ENCODE measurements at regions not wholly inside any gene's neighbourhood (a gene's known extent, or its start where the extent isn't known, plus 50 kb on each side); places are given as distances from the start of the nearest gene placed in this dataset.

DNA sequence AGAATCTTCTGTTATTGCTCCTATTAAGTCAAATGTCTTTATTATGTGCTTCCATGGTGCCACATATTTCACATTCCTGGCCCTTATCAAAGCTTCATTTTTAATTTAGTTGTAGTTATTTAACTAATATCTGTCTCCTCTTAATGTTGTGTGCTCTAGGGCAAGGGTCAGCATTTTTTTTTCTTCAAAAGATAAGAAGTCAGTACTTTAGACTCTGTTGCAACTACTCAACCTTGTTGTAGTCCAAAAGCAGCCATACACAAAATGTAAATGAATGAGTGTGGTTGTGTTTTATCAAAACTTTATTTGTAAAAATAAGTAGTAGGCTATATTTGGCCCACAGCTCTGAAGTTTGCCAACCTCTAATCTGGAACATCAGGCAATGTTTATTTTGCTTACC lies 394.7 kb upstream of the CBLB start:
- TF ChIP-seq, protein P1, sequence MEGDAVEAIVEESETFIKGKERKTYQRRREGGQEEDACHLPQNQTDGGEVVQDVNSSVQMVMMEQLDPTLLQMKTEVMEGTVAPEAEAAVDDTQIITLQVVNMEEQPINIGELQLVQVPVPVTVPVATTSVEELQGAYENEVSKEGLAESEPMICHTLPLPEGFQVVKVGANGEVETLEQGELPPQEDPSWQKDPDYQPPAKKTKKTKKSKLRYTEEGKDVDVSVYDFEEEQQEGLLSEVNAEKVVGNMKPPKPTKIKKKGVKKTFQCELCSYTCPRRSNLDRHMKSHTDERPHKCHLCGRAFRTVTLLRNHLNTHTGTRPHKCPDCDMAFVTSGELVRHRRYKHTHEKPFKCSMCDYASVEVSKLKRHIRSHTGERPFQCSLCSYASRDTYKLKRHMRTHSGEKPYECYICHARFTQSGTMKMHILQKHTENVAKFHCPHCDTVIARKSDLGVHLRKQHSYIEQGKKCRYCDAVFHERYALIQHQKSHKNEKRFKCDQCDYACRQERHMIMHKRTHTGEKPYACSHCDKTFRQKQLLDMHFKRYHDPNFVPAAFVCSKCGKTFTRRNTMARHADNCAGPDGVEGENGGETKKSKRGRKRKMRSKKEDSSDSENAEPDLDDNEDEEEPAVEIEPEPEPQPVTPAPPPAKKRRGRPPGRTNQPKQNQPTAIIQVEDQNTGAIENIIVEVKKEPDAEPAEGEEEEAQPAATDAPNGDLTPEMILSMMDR (conservative IDR thresholded peaks at IDR 0.05) = no peak
- TF ChIP-seq ZFX (IDR thresholded peaks at IDR 0.05) = no peak
- H3K27ac ChIP-seq = no peak overlapping the region

DNA sequence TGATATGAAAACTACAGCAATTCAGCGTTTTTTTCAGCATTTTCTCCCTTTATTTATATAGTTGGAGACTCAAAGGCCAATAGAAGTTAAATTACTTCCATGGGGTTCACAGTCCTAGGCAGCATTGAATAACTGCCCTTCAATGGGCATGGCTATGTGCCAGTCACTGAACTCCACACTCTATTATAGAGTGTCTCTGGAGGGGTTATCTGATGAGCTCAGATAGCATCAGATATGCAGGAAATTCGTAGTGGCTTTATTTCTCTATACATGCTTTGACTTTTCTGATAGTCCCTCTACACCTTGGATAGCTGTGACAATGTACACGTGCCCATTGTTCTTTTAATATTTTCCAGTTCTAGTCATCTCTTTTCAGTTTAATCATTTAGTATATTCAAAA lies 396.9 kb upstream of the CBLB start:
- H3K27ac ChIP-seq = no peak overlapping the region
- TF ChIP-seq, protein P1 (conservative IDR thresholded peaks at IDR 0.05) = no peak
- TF ChIP-seq ZFX (IDR thresholded peaks at IDR 0.05) = no peak

DNA sequence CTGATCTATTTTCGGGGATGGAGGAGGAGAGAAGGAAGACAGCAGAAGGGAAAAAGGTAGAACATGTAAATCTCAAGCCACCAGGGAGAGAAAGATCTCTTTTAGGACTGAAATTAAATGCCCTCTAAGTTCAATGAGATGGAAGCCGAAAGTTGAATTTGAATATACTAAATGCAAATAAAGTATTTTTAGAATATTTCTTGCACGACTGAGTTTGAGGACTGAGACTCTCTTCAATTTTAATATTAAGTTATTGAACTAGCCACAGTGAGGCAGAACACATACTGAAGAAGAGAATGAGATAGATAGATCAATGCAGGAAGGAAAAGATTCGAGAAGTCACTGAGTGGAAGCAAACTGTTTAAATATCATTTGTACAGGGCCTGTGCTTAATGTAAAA lies 399.9 kb upstream of the CBLB start:
- TF ChIP-seq, protein P1 (conservative IDR thresholded peaks at IDR 0.05) = no peak
- TF ChIP-seq ZFX (IDR thresholded peaks at IDR 0.05) = no peak
- H3K27ac ChIP-seq = no peak overlapping the region

DNA sequence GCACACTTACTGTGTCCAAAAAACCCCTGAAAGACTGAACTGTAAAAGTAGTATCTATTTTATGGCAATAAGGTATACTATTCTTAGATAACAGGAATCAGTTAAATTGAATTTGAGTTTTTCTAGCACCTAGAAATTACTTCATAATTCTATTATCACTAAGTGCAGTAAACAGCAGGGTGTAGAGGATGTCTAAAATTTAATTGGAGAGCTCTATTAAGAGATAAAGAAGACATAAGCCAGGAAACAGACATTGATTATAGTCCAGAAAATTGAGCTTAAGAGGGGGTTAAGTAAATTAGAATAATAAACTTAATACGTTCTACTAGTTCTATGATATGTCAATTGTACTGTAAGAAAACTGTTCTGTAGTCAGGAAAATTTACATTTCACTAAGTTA lies 403.5 kb upstream of the CBLB start:
- TF ChIP-seq ZFX (IDR thresholded peaks at IDR 0.05) = no peak
- TF ChIP-seq, protein P1 (conservative IDR thresholded peaks at IDR 0.05) = no peak
- no peak overlapping the region for H3K27ac ChIP-seq

DNA sequence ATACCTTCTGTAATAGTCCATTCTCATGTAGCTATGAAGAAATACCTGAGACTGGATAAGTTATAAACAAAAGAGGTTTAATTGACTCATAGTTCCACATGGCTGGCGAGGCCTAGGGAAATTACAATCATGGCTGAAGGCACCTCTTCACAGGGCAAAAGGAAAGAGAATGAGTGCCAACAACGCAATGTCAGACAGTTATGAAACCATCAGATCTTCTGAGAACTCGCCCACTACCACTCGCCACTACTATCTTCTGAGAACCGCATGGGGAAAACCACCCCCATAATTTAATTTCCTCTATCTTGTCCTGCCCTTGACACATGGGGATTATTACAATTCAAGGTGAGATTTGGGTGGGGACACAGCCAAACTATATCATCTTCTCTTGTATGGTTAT lies 406.8 kb upstream of the CBLB start:
- TF ChIP-seq, protein P1 (conservative IDR thresholded peaks at IDR 0.05) = no peak
- no peak for TF ChIP-seq ZFX (IDR thresholded peaks at IDR 0.05)
- H3K27ac ChIP-seq = no peak overlapping the region

DNA sequence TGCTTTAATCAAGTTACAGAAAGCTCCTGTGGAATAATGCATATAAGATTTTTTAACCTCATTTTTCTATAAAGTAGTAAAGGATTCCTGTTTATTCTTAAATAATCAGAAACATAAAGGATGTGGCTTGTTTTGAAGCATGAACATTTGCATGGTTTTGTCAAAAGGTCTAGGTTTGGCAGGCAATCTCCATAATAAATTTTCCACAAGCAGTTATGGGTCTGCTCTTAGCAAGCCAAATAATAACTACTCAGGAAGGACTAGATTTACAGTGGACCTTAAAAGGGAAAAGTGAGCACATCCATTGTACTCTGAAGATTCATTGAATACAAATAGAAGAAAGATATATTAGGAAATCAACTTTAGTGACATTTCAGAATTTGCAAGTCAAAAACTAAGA lies 407.3 kb upstream of the CBLB start:
- no peak for TF ChIP-seq ZFX (IDR thresholded peaks at IDR 0.05)
- TF ChIP-seq, protein P1 (conservative IDR thresholded peaks at IDR 0.05) = no peak
- H3K27ac ChIP-seq = no peak overlapping the region

DNA sequence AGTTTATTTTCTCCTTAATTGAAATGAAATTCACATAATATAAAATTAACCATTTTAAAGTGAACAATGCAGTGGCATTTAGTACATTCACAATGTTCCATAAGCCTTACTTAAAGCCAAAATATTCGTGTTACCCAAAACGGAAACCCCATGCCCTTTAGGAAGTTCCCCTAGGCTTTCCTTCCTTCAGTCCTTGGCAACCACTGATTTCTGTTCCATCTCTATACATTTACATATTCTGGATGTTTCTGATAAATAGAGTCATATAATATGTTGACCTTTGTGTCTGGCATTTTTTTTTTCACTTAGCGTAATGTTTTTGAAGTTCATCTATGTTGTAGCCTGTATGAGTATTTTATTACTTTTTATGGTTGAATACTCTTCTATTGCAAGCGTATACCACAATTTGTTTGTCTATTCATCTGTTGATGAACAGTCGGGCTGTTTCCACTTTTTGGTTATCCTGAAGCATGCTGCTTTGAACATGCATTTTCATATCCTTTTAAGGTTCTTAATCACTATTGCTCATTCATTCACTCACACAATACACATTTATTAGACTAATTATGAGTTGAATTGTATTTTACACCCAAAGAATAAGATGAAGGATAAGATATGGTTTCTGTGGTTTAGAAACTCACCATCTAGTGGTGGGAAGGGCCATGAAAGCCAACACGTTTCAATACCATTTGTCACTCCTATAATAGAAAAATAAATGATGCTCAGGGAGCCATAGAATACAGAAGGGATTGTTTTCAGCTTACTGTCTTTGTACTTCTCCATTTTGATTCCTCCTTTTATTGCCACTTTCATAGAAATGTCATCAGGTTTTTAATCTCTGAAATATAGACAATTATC lies 408.2 kb upstream of the CBLB start:
- H3K27ac ChIP-seq = no peak overlapping the region
- TF ChIP-seq, protein P1 (conservative IDR thresholded peaks at IDR 0.05) = no peak
- no peak for TF ChIP-seq ZFX (IDR thresholded peaks at IDR 0.05)
